KOPT-K1 (cell line): ENCODE measurements at regions not wholly inside any gene's neighbourhood (a gene's known extent, or its start where the extent isn't known, plus 50 kb on each side); places are given as distances from the start of the nearest gene placed in this dataset.
"Not testable (repeated sequence)": the region's sequence is repeated elsewhere in the genome, so short reads cannot be mapped to it uniquely, and the experiment has no call there.

ENCODE experiments used
- H3K27ac ChIP-seq: fragments of 200-600 bp; sonication (generic); 2 replicates; pipeline ENCODE4 v1.5.1; 2016; ENCODE audit warnings: antibody characterized with exemption, mild to moderate bottlenecking, low read depth, low read length; ENCODE audit not compliant: poor library complexity, severe bottlenecking
- H3K36me3 ChIP-seq: fragments of 200-600 bp; sonication (generic); 2 replicates; pipeline ENCODE4 v1.5.1; 2017; ENCODE audit warnings: antibody characterized with exemption, mild to moderate bottlenecking, low read length, moderate library complexity; ENCODE audit not compliant: insufficient read depth
- H3K9me3 ChIP-seq: fragments of 200-600 bp; sonication (generic); 2 replicates; pipeline ENCODE4 v1.5.1; 2017; ENCODE audit warnings: antibody characterized with exemption, low read length, mild to moderate bottlenecking; ENCODE audit not compliant: insufficient read depth, poor library complexity, severe bottlenecking

GRCh38 chr18:44321868-44322590 lies 358.7 kb upstream of the SETBP1 start:
- H3K9me3 ChIP-seq, result no peaks in the 10 kb centered on the region
- no peaks in the 10 kb centered on the region for H3K36me3 ChIP-seq
- no peak overlapping the region for H3K27ac ChIP-seq

GRCh38 chr18:44323125-44323524 lies 357.6 kb upstream of the SETBP1 start:
- Histone ChIP-seq H3K27ac (no peak overlapping the region), H3K36me3 (no peaks in the 10 kb centered on the region), H3K9me3 (no peaks in the 10 kb centered on the region)

- no peaks in the 10 kb centered on the region for H3K36me3 ChIP-seq
- H3K9me3 ChIP-seq, result no peaks in the 10 kb centered on the region
- no peak overlapping the region for H3K27ac ChIP-seq
Measured at GRCh38 chr18:44324361-44324760, 356.3 kb upstream of the SETBP1 start.

- no peaks in the 10 kb centered on the region for H3K9me3 ChIP-seq
- H3K27ac ChIP-seq, result no peak overlapping the region
- H3K36me3 ChIP-seq, result no peaks in the 10 kb centered on the region
Measured at GRCh38 chr18:44325903-44326635, 354.6 kb upstream of the SETBP1 start.

GRCh38 chr18:44331656-44332570 lies 348.8 kb upstream of the SETBP1 start:
- no peaks in the 10 kb centered on the region for H3K9me3 ChIP-seq
- H3K27ac ChIP-seq, result no peak overlapping the region
- H3K36me3 ChIP-seq, result no peaks in the 10 kb centered on the region

- H3K9me3 ChIP-seq, result no peaks in the 10 kb centered on the region
- no peaks in the 10 kb centered on the region for H3K36me3 ChIP-seq
- no peak overlapping the region for H3K27ac ChIP-seq
Measured at GRCh38 chr18:44341759-44342158, 338.9 kb upstream of the SETBP1 start.

- H3K36me3 ChIP-seq, result no peaks in the 10 kb centered on the region
- H3K9me3 ChIP-seq, result no peaks in the 10 kb centered on the region
- no peak overlapping the region for H3K27ac ChIP-seq
Measured at GRCh38 chr18:44342162-44342561, 338.5 kb upstream of the SETBP1 start.

- Histone ChIP-seq H3K9me3 (no peaks in the 10 kb centered on the region), H3K27ac (no peak overlapping the region), H3K36me3 (no peaks in the 10 kb centered on the region)
Measured at GRCh38 chr18:44342946-44343345, 337.7 kb upstream of the SETBP1 start.

- Histone ChIP-seq H3K27ac (no peak overlapping the region), H3K36me3 (no peaks in the 10 kb centered on the region), H3K9me3 (no peaks in the 10 kb centered on the region)
Measured at GRCh38 chr18:44343570-44343969, 337.1 kb upstream of the SETBP1 start.

- Histone ChIP-seq H3K27ac (no peak overlapping the region), H3K9me3 (no peaks in the 10 kb centered on the region), H3K36me3 (no peaks in the 10 kb centered on the region)
Measured at GRCh38 chr18:44356566-44357157, 324.0 kb upstream of the SETBP1 start.

- Histone ChIP-seq H3K9me3 (no peaks in the 10 kb centered on the region), H3K27ac (no peak overlapping the region), H3K36me3 (no peaks in the 10 kb centered on the region)
Measured at GRCh38 chr18:44358402-44358801, 322.3 kb upstream of the SETBP1 start.

GRCh38 chr18:44359741-44360140 lies 320.9 kb upstream of the SETBP1 start:
- H3K9me3 ChIP-seq, H3K36me3 ChIP-seq, H3K27ac ChIP-seq: not testable (repeated sequence)

GRCh38 chr18:44362213-44362612 lies 318.5 kb upstream of the SETBP1 start:
- H3K27ac ChIP-seq, H3K36me3 ChIP-seq, H3K9me3 ChIP-seq: not testable (repeated sequence)

GRCh38 chr18:44370861-44371260 lies 309.8 kb upstream of the SETBP1 start:
- Histone ChIP-seq H3K27ac (no peak overlapping the region), H3K9me3 (peaks cover 8% of the 10 kb centered on the region), H3K36me3 (no peaks in the 10 kb centered on the region)

- H3K9me3 ChIP-seq, result peaks cover 8% of the 10 kb centered on the region
- no peaks in the 10 kb centered on the region for H3K36me3 ChIP-seq
- H3K27ac ChIP-seq, result no peak overlapping the region
Measured at GRCh38 chr18:44374966-44375365, 305.7 kb upstream of the SETBP1 start.
